CD14-positive monocyte (primary cell): ENCODE measurements at regions not wholly inside any gene's neighbourhood (a gene's known extent, or its start where the extent isn't known, plus 50 kb on each side); places are given as distances from the start of the nearest gene placed in this dataset.
A peak's percentile ranks its signal among the peaks of the same experiment; 100 is the strongest.
"Not testable (repeated sequence)": the region's sequence is repeated elsewhere in the genome, so short reads cannot be mapped to it uniquely, and the experiment has no call there.

Experiments used
- DNase-seq, 3 donors: peaks; one replicate each; pipeline ENCODE4 v3.0.0-alpha.2; 2011 to 2022
- H2AFZ ChIP-seq: 2 replicates; pipeline ENCODE4 v1.6.0; 2012; ENCODE audit warnings: mild to moderate bottlenecking, low read depth, low read length, inconsistent platforms; ENCODE audit not compliant: insufficient read depth, poor library complexity, severe bottlenecking
- H3K27ac ChIP-seq, 2 donors: 1 replicate in 1 of 2; 2 replicates in 1 of 2; pipeline ENCODE4 v1.5.1; 2012 to 2013; ENCODE audit warnings: low read length in 2 of 2, control low read depth in 1 of 2, inconsistent platforms in 1 of 2, low read depth in 1 of 2, mild to moderate bottlenecking in 1 of 2
- H3K27me3 ChIP-seq, 2 donors: one replicate each; pipeline versions ENCODE4 v1.6.0 to v1.6.1; 2011 to 2013; ENCODE audit warnings: low read length in 2 of 2; ENCODE audit not compliant: control insufficient read depth in 2 of 2, insufficient read depth in 2 of 2
- H3K36me3 ChIP-seq, 2 donors: replicated peaks in 1 of 2; 1 replicate in 1 of 2; 2 replicates in 1 of 2; pipeline versions ENCODE4 v1.5.1 to v1.6.1; 2012 to 2013; ENCODE audit warnings: low read length in 2 of 2, control low read depth in 1 of 2, inconsistent platforms in 1 of 2, mild to moderate bottlenecking in 1 of 2; ENCODE audit not compliant: insufficient read depth in 2 of 2, control insufficient read depth in 1 of 2
- H3K4me1 ChIP-seq, 2 donors: 1 replicate in 1 of 2; 2 replicates in 1 of 2; pipeline versions ENCODE4 v1.5.1 to v1.6.1; 2012 to 2013; ENCODE audit warnings: low read length in 2 of 2, control low read depth in 1 of 2, inconsistent platforms in 1 of 2, mild to moderate bottlenecking in 1 of 2, moderate library complexity in 1 of 2; ENCODE audit not compliant: insufficient read depth in 2 of 2, control insufficient read depth in 1 of 2
- H3K4me2 ChIP-seq: replicated peaks from 2 replicates; pipeline ENCODE3; 2012; ENCODE audit warnings: low read length, moderate library complexity, mild to moderate bottlenecking; ENCODE audit not compliant: poor library complexity, severe bottlenecking; ENCODE audit errors: extremely low read depth
- H3K4me3 ChIP-seq, 3 experiments: fragments of 200-600 bp in 1 of 3; sonication (generic) in 1 of 3; replicated peaks in 1 of 3; 1 replicate in 2 of 3; 2 replicates in 1 of 3; pipeline ENCODE4 v1.5.1; 2011 to 2013; ENCODE audit warnings: low read length in 3 of 3, mild to moderate bottlenecking in 3 of 3, control low read depth in 2 of 3, low read depth in 2 of 3, inconsistent platforms in 1 of 3, moderate library complexity in 1 of 3
- H3K79me2 ChIP-seq: 2 replicates; pipeline ENCODE4 v1.6.0; 2012; ENCODE audit warnings: mild to moderate bottlenecking, control low read depth, inconsistent platforms, low read length, moderate library complexity; ENCODE audit not compliant: insufficient read depth
- H3K9ac ChIP-seq: 2 replicates; pipeline ENCODE4 v1.6.0; 2017; ENCODE audit warnings: low read length, mild to moderate bottlenecking; ENCODE audit not compliant: insufficient read depth, poor library complexity, severe bottlenecking
- H3K9me3 ChIP-seq, 2 donors: replicated peaks in 1 of 2; 1 replicate in 1 of 2; 2 replicates in 1 of 2; pipeline versions ENCODE4 v1.5.1 to v1.6.1; 2012 to 2013; ENCODE audit warnings: low read length in 2 of 2, control low read depth in 1 of 2; ENCODE audit not compliant: control insufficient read depth in 1 of 2, insufficient read depth in 1 of 2
- H4K20me1 ChIP-seq: 2 replicates; pipeline ENCODE4 v1.6.0; 2012; ENCODE audit warnings: mild to moderate bottlenecking, low read length, control low read depth, moderate library complexity; ENCODE audit not compliant: insufficient read depth
- H3K27ac Mint-ChIP-seq, 7 donors: one replicate each; pipeline ENCODE4 v1.8.0; 2020; ENCODE audit warnings: mild to moderate bottlenecking in 7 of 7, mixed read lengths in 7 of 7, moderate library complexity in 6 of 7, inconsistent platforms in 2 of 7
- H3K27me3 Mint-ChIP-seq, 3 donors: one replicate each; pipeline ENCODE4 v1.8.0; 2021 to 2022; ENCODE audit warnings: low read depth in 3 of 3, mild to moderate bottlenecking in 3 of 3, mixed read lengths in 3 of 3, moderate library complexity in 3 of 3, inconsistent platforms in 1 of 3
- H3K36me3 Mint-ChIP-seq, 2 donors: one replicate each; pipeline ENCODE4 v1.8.0; 2020; ENCODE audit warnings: mixed read lengths in 2 of 2, inconsistent platforms in 1 of 2, mild to moderate bottlenecking in 1 of 2
- H3K4me1 Mint-ChIP-seq: one replicate; pipeline ENCODE4 v1.8.0; 2020; ENCODE audit warnings: mild to moderate bottlenecking, mixed read lengths
- H3K4me3 Mint-ChIP-seq, 2 donors: one replicate each; pipeline ENCODE4 v1.8.0; 2020; ENCODE audit warnings: mild to moderate bottlenecking in 2 of 2, mixed read lengths in 2 of 2, moderate library complexity in 1 of 2
- H3K9me3 Mint-ChIP-seq, 7 donors: one replicate each; pipeline ENCODE4 v1.8.0; 2020 to 2022; ENCODE audit warnings: mixed read lengths in 7 of 7, mild to moderate bottlenecking in 6 of 7, moderate library complexity in 6 of 7, inconsistent platforms in 2 of 7
- CTCF ChIP-seq: fragments of 200-600 bp; IDR thresholded peaks from one replicate; pipeline ENCODE4 v1.8.0; 2022; ENCODE audit warnings: antibody characterized with exemption, mild to moderate bottlenecking
- WGBS: methylation state at CpG from one replicate; pipeline ENCODE4 v1.1.5; 2013; ENCODE audit warnings: missing lambda C conversion rate; ENCODE audit not compliant: insufficient coverage; 5-methylcytosine and 5-hydroxymethylcytosine counted together
- intact Hi-C, 2 donors: fragments of 100-400 bp; cut with micrococcal nuclease; formaldehyde crosslinking; loops; one replicate each; pipeline versions ENCODE4 v1.15.0 to v1.15.1; 2023

- H3K27me3 Mint-ChIP-seq, result no peaks in the 10 kb centered on the region
- no peaks in the 10 kb centered on the region for H3K36me3 ChIP-seq
- H3K9me3 ChIP-seq, result no peaks in the 10 kb centered on the region
- H3K36me3 Mint-ChIP-seq, result no peaks in the 10 kb centered on the region
- no peak overlapping the region for H3K4me2 ChIP-seq
- no peaks in the 10 kb centered on the region for H3K4me1 Mint-ChIP-seq
- intact Hi-C loops, result no loop called here
- H3K27ac ChIP-seq, result no peak overlapping the region
- H3K9ac ChIP-seq, result no peak overlapping the region
- no peak overlapping the region for H3K27ac Mint-ChIP-seq
- TF ChIP-seq CTCF, result no peak
- DNase-seq, result no peak
- H4K20me1 ChIP-seq, result no peaks in the 10 kb centered on the region
- H2AFZ ChIP-seq, result no peak overlapping the region
- no peaks in the 10 kb centered on the region for H3K4me1 ChIP-seq
- no peak overlapping the region for H3K4me3 Mint-ChIP-seq
- 79% methylated on average over 2 of the region's 4 CpGs for WGBS
- no peaks in the 10 kb centered on the region for H3K79me2 ChIP-seq
- peaks cover 0 to 6% (median 0%) of the 10 kb centered on the region in 7 donors for H3K9me3 Mint-ChIP-seq
- no peaks in the 10 kb centered on the region for H3K27me3 ChIP-seq
- no peak overlapping the region for H3K4me3 ChIP-seq
These were observed 164.6 kb downstream of the FBXO4 start for GRCh38 chr5:42089705-42090104.

GRCh38 chr5:42090162-42090561 is 165.1 kb downstream of the FBXO4 start:
- Histone ChIP-seq H3K9me3 (no peaks in the 10 kb centered on the region), H3K27ac (no peak overlapping the region), H2AFZ (no peak overlapping the region), H3K79me2 (no peaks in the 10 kb centered on the region), H3K9ac (no peak overlapping the region), H3K4me2 (no peak overlapping the region), H3K27me3 (no peaks in the 10 kb centered on the region), H4K20me1 (no peaks in the 10 kb centered on the region), H3K36me3 (no peaks in the 10 kb centered on the region), H3K4me3 (no peak overlapping the region), H3K4me1 (no peaks in the 10 kb centered on the region)
- peaks cover 0 to 6% (median 0%) of the 10 kb centered on the region in 7 donors for H3K9me3 Mint-ChIP-seq
- H3K36me3 Mint-ChIP-seq, result no peaks in the 10 kb centered on the region
- TF ChIP-seq CTCF, result no peak
- H3K27me3 Mint-ChIP-seq, result no peaks in the 10 kb centered on the region
- H3K27ac Mint-ChIP-seq, result no peak overlapping the region
- H3K4me1 Mint-ChIP-seq, result no peaks in the 10 kb centered on the region
- intact Hi-C loops, result no loop called here
- no peak for DNase-seq
- H3K4me3 Mint-ChIP-seq, result no peak overlapping the region

- WGBS, result 73% methylated on average over 5 of the region's 5 CpGs
- intact Hi-C loops, result not testable (repeated sequence)
These were observed 174.8 kb downstream of the FBXO4 start for GRCh38 chr5:42099846-42100245.

More at GRCh38 chr5:42099846-42100245, 174.8 kb downstream of the FBXO4 start:
- H3K9ac ChIP-seq, H3K79me2 ChIP-seq, H3K27ac ChIP-seq, H3K4me2 ChIP-seq, H3K4me3 Mint-ChIP-seq, H3K4me1 ChIP-seq, H3K4me3 ChIP-seq, H3K4me1 Mint-ChIP-seq, H3K36me3 Mint-ChIP-seq, H3K36me3 ChIP-seq, H2AFZ ChIP-seq, H3K27me3 Mint-ChIP-seq, H3K27me3 ChIP-seq, H4K20me1 ChIP-seq, DNase-seq: not testable (repeated sequence)
- Mint-ChIP-seq H3K27ac (peak overlapping the region in 1 of 7 donors; percentile 19), H3K9me3 (peaks cover 2 to 23% (median 9%) of the 10 kb centered on the region in 7 donors)
- H3K9me3 ChIP-seq, result peaks cover 12 to 16% of the 10 kb centered on the region in 2 donors
